ENCODE measurements at regions not wholly inside any gene's neighbourhood (a gene's known extent, or its start where the extent isn't known, plus 50 kb on each side); places are given as distances from the start of the nearest gene placed in this dataset.

DNA sequence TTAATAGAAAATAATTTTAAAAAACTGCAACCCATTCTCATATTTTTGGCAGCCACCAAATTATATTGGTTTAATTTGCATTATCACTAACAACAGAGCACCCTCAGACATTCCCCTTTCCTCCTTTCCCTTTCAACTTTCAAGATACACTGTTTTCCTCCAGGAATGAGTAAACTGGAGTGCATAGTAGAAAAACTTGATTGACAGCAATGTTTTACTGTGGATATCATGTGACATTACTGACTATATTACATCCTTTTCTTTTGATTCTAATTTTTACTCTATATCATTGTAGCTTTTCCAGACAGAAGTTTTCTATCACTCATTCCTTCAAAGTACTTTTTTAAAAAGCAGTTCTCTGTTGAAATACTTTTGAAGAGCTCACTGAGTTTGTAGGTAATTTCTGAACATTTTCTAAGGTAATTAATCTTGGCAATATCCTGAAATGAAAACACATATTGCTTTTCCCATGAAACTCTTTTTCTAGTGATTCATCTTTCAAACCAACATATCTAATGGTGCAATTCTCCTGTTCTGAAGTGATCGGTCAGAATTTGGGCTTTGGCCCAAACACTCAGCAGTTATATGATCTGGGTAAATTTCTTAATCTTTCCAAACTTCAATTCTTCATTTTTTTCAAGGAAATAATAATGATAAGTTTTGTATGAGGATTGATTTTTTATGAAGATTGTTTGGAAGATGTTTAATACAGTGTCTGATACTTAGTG, 920.4 kb upstream of the EPHA5 start:
- TF ChIP-seq, protein P1, sequence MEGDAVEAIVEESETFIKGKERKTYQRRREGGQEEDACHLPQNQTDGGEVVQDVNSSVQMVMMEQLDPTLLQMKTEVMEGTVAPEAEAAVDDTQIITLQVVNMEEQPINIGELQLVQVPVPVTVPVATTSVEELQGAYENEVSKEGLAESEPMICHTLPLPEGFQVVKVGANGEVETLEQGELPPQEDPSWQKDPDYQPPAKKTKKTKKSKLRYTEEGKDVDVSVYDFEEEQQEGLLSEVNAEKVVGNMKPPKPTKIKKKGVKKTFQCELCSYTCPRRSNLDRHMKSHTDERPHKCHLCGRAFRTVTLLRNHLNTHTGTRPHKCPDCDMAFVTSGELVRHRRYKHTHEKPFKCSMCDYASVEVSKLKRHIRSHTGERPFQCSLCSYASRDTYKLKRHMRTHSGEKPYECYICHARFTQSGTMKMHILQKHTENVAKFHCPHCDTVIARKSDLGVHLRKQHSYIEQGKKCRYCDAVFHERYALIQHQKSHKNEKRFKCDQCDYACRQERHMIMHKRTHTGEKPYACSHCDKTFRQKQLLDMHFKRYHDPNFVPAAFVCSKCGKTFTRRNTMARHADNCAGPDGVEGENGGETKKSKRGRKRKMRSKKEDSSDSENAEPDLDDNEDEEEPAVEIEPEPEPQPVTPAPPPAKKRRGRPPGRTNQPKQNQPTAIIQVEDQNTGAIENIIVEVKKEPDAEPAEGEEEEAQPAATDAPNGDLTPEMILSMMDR (IDR thresholded peaks at IDR 0.05; ENCODE audit: insufficient read depth, low read length) = no peak
- TF ChIP-seq POLR2AphosphoS5 (IDR thresholded peaks at IDR 0.05; ENCODE audit: low read depth) (no peak), GABPA (IDR thresholded peaks at IDR 0.05; ENCODE audit: low read depth) (no peak)
- TF ChIP-seq, protein P2, sequence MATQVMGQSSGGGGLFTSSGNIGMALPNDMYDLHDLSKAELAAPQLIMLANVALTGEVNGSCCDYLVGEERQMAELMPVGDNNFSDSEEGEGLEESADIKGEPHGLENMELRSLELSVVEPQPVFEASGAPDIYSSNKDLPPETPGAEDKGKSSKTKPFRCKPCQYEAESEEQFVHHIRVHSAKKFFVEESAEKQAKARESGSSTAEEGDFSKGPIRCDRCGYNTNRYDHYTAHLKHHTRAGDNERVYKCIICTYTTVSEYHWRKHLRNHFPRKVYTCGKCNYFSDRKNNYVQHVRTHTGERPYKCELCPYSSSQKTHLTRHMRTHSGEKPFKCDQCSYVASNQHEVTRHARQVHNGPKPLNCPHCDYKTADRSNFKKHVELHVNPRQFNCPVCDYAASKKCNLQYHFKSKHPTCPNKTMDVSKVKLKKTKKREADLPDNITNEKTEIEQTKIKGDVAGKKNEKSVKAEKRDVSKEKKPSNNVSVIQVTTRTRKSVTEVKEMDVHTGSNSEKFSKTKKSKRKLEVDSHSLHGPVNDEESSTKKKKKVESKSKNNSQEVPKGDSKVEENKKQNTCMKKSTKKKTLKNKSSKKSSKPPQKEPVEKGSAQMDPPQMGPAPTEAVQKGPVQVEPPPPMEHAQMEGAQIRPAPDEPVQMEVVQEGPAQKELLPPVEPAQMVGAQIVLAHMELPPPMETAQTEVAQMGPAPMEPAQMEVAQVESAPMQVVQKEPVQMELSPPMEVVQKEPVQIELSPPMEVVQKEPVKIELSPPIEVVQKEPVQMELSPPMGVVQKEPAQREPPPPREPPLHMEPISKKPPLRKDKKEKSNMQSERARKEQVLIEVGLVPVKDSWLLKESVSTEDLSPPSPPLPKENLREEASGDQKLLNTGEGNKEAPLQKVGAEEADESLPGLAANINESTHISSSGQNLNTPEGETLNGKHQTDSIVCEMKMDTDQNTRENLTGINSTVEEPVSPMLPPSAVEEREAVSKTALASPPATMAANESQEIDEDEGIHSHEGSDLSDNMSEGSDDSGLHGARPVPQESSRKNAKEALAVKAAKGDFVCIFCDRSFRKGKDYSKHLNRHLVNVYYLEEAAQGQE (IDR thresholded peaks at IDR 0.05; ENCODE audit: insufficient replicate concordance, low read depth) = no peak

Measured in HL-60 (cell line).